HEK293 (cell line): ENCODE measurements at regions not wholly inside any gene's neighbourhood (a gene's known extent, or its start where the extent isn't known, plus 50 kb on each side); places are given as distances from the start of the nearest gene placed in this dataset.

Experiments
- CTCF ChIA-PET: fragments of 350-600 bp; formaldehyde crosslinking; extraction: SDS; loops from one replicate; lab custom pipeline; 2021; ENCODE audit warnings: antibody characterized with exemption; lab: Yijun Ruan, JAX
- POLR2A ChIA-PET: fragments of 300-600 bp; formaldehyde crosslinking; extraction: SDS; loops from one replicate; lab custom pipeline; 2020; ENCODE audit warnings: antibody characterized with exemption, inconsistent platforms; lab: Yijun Ruan, JAX
- H3K27ac ChIP-seq: fragments of 200-500 bp; sonication (Bioruptor generic); 2 replicates; pipeline ENCODE4 v1.5.1; 2014; ENCODE audit warnings: low read depth, low read length, control low read depth, inconsistent platforms; ENCODE audit errors: extremely low read depth
- H3K36me3 ChIP-seq, 2 experiments: fragments of 200-500 bp in 1 of 2; sonication (Bioruptor generic) in 1 of 2; 1 replicate in 1 of 2; 2 replicates in 1 of 2; pipeline ENCODE4 v1.5.1; 2014 to 2017; ENCODE audit warnings: inconsistent platforms in 2 of 2, low read length in 2 of 2; ENCODE audit not compliant: control insufficient read depth in 2 of 2, insufficient read depth in 1 of 2
- H3K4me1 ChIP-seq: fragments of 200-500 bp; sonication (Bioruptor generic); 2 replicates; pipeline ENCODE4 v1.5.1; 2014; ENCODE audit warnings: mild to moderate bottlenecking, low read length, inconsistent platforms; ENCODE audit not compliant: control insufficient read depth, insufficient read depth
- H3K4me3 ChIP-seq: 2 replicates; pipeline ENCODE4 v1.5.1; 2011; ENCODE audit warnings: low read depth, mild to moderate bottlenecking, control low read depth, low read length, moderate library complexity
- H3K9me3 ChIP-seq: fragments of 200-500 bp; sonication (Bioruptor generic); 2 replicates; pipeline ENCODE4 v1.5.1; 2014; ENCODE audit warnings: low read depth, low read length, inconsistent platforms; ENCODE audit not compliant: control insufficient read depth, insufficient read depth
- KLF8 ChIP-seq: fragments of 450-650 bp; formaldehyde crosslinking; IDR thresholded peaks from 2 replicates; pipeline ENCODE4 v1.5.1; 2016; ENCODE audit warnings: missing biosample characterization, missing genetic modification characterization
- PATZ1 ChIP-seq: fragments of 450-650 bp; formaldehyde crosslinking; IDR thresholded peaks from 2 replicates; pipeline ENCODE4 v1.5.1; 2016; ENCODE audit warnings: missing biosample characterization, missing genetic modification characterization
- TRIM28 ChIP-seq: IDR thresholded peaks from 2 replicates; pipeline ENCODE4 v1.6.1; 2011; ENCODE audit warnings: low read length, control low read depth, borderline replicate concordance
- ZBTB49 ChIP-seq: fragments of 450-650 bp; formaldehyde crosslinking; IDR thresholded peaks from 2 replicates; pipeline ENCODE4 v1.5.1; 2016; ENCODE audit warnings: missing biosample characterization, missing genetic modification characterization, low read depth
- ZFHX2 ChIP-seq: fragments of 450-650 bp; formaldehyde crosslinking; conservative IDR thresholded peaks from 2 replicates; pipeline ENCODE4 v1.5.1; 2016; ENCODE audit warnings: missing biosample characterization, missing genetic modification characterization
- ZFP37 ChIP-seq: fragments of 450-650 bp; formaldehyde crosslinking; IDR thresholded peaks from 2 replicates; pipeline ENCODE4 v1.5.1; 2016; ENCODE audit warnings: missing biosample characterization, missing genetic modification characterization
- ZNF114 ChIP-seq: fragments of 450-650 bp; formaldehyde crosslinking; IDR thresholded peaks from 2 replicates; pipeline ENCODE4 v1.5.0; 2017; ENCODE audit warnings: missing biosample characterization, missing genetic modification characterization
- ZNF138 ChIP-seq: fragments of 450-650 bp; formaldehyde crosslinking; IDR thresholded peaks from 2 replicates; pipeline ENCODE4 v1.5.1; 2016; ENCODE audit warnings: missing biosample characterization, missing genetic modification characterization, borderline replicate concordance
- ZNF140 ChIP-seq: fragments of 450-650 bp; formaldehyde crosslinking; IDR thresholded peaks from 2 replicates; pipeline ENCODE4 v1.5.1; 2016; ENCODE audit warnings: missing biosample characterization, missing genetic modification characterization
- ZNF169 ChIP-seq: fragments of 450-650 bp; formaldehyde crosslinking; IDR thresholded peaks from 2 replicates; pipeline ENCODE4 v1.5.1; 2016; ENCODE audit warnings: missing biosample characterization, missing genetic modification characterization
- ZNF184 ChIP-seq: fragments of 450-650 bp; IDR thresholded peaks from 2 replicates; pipeline ENCODE4 v1.5.1; 2018; ENCODE audit warnings: missing biosample characterization, mild to moderate bottlenecking, missing genetic modification characterization
- ZNF223 ChIP-seq: fragments of 450-650 bp; formaldehyde crosslinking; IDR thresholded peaks from 2 replicates; pipeline ENCODE4 v1.5.1; 2016; ENCODE audit warnings: missing biosample characterization, missing genetic modification characterization
- ZNF24 ChIP-seq: fragments of 450-650 bp; formaldehyde crosslinking; IDR thresholded peaks from 2 replicates; pipeline ENCODE4 v1.5.1; 2016; ENCODE audit warnings: missing biosample characterization, missing genetic modification characterization
- ZNF292 ChIP-seq: fragments of 450-650 bp; formaldehyde crosslinking; IDR thresholded peaks from 2 replicates; pipeline ENCODE4 v1.5.1; 2016; ENCODE audit warnings: low read depth, missing biosample characterization, missing genetic modification characterization, borderline replicate concordance
- ZNF324 ChIP-seq: fragments of 450-650 bp; formaldehyde crosslinking; IDR thresholded peaks from 2 replicates; pipeline ENCODE4 v1.5.1; 2016; ENCODE audit warnings: missing biosample characterization, missing genetic modification characterization
- ZNF341 ChIP-seq: fragments of 450-650 bp; formaldehyde crosslinking; IDR thresholded peaks from 2 replicates; pipeline ENCODE4; 2016; ENCODE audit warnings: low read depth, missing biosample characterization, missing genetic modification characterization
- ZNF366 ChIP-seq: fragments of 450-650 bp; formaldehyde crosslinking; conservative IDR thresholded peaks from 2 replicates; pipeline ENCODE4 v1.5.1; 2016; ENCODE audit warnings: missing biosample characterization, missing genetic modification characterization
- ZNF514 ChIP-seq: fragments of 450-650 bp; formaldehyde crosslinking; IDR thresholded peaks from 2 replicates; pipeline ENCODE4 v1.5.1; 2016; ENCODE audit warnings: missing biosample characterization, missing genetic modification characterization
- ZNF544 ChIP-seq: fragments of 450-650 bp; formaldehyde crosslinking; IDR thresholded peaks from 2 replicates; pipeline ENCODE4 v1.5.0; 2017; ENCODE audit warnings: missing biosample characterization, missing genetic modification characterization
- ZNF596 ChIP-seq: fragments of 450-650 bp; IDR thresholded peaks from 2 replicates; pipeline ENCODE4 v1.5.0; 2018; ENCODE audit warnings: missing biosample characterization, mild to moderate bottlenecking, missing genetic modification characterization, moderate library complexity
- ZNF610 ChIP-seq: fragments of 450-650 bp; formaldehyde crosslinking; IDR thresholded peaks from 2 replicates; pipeline ENCODE4 v1.5.1; 2016; ENCODE audit warnings: missing biosample characterization, missing genetic modification characterization, borderline replicate concordance
- ZNF658 ChIP-seq: fragments of 450-650 bp; formaldehyde crosslinking; IDR thresholded peaks from 2 replicates; pipeline ENCODE4; 2016; ENCODE audit warnings: missing biosample characterization, missing genetic modification characterization
- ZNF785 ChIP-seq: fragments of 450-650 bp; formaldehyde crosslinking; IDR thresholded peaks from 2 replicates; pipeline ENCODE4 v1.5.1; 2016; ENCODE audit warnings: missing biosample characterization, missing genetic modification characterization
- ZSCAN23 ChIP-seq: fragments of 450-650 bp; formaldehyde crosslinking; IDR thresholded peaks from 2 replicates; pipeline ENCODE4 v1.5.1; 2016; ENCODE audit warnings: missing biosample characterization, missing genetic modification characterization
- ZSCAN30 ChIP-seq: fragments of 450-650 bp; IDR thresholded peaks from 2 replicates; pipeline ENCODE4 v1.5.1; 2018; ENCODE audit warnings: missing biosample characterization, mild to moderate bottlenecking, missing genetic modification characterization, moderate library complexity
- ZXDB ChIP-seq: fragments of 450-650 bp; formaldehyde crosslinking; IDR thresholded peaks from 2 replicates; pipeline ENCODE4 v1.5.1; 2016; ENCODE audit warnings: missing biosample characterization, missing genetic modification characterization

GRCh38 chr1:4219826-4220225 is 319.8 kb upstream of the C1orf174 start:
- ChIA-PET CTCF (no interaction called here), POLR2A (no interaction called here)
- Histone ChIP-seq H3K4me3 (no peak overlapping the region), H3K27ac (no peak overlapping the region), H3K36me3 (no peaks in the 10 kb centered on the region), H3K4me1 (no peaks in the 10 kb centered on the region), H3K9me3 (no peaks in the 10 kb centered on the region)
- TF ChIP-seq ZNF140 (tag by site-specific recombination) (no peak), ZNF366 (no peak), ZFP37 (tag by site-specific recombination) (no peak), ZNF138 (tag by site-specific recombination) (no peak), KLF8 (tag by site-specific recombination) (no peak), ZBTB49 (no peak), ZNF596 (tag by site-specific recombination) (no peak), ZNF785 (tag by site-specific recombination) (no peak), ZNF24 (tag by site-specific recombination) (no peak), ZNF169 (no peak), ZNF324 (no peak)

- TF ChIP-seq ZNF341 (tag by site-specific recombination), result no peak
- no peak for TF ChIP-seq ZNF544 (tag by site-specific recombination)
- H3K4me1 ChIP-seq, result no peaks in the 10 kb centered on the region
- ChIA-PET CTCF (no interaction called here), POLR2A (no interaction called here)
- no peaks in the 10 kb centered on the region for H3K36me3 ChIP-seq
- H3K4me3 ChIP-seq, result no peak overlapping the region
- no peaks in the 10 kb centered on the region for H3K9me3 ChIP-seq
- no peak overlapping the region for H3K27ac ChIP-seq
Measured at GRCh38 chr1:4220362-4220761, 320.3 kb upstream of the C1orf174 start.

GRCh38 chr1:4221107-4221506 is 321.0 kb upstream of the C1orf174 start:
- H3K27ac ChIP-seq, result no peak overlapping the region
- TF ChIP-seq ZSCAN23 (tag by site-specific recombination) (no peak), ZNF610 (tag by site-specific recombination) (no peak), ZFHX2 (tag by site-specific recombination) (no peak), TRIM28 (no peak)
- TF ChIP-seq, all 188 proteins: peak for 0
- H3K36me3 ChIP-seq, result no peaks in the 10 kb centered on the region
- no peaks in the 10 kb centered on the region for H3K9me3 ChIP-seq
- H3K4me1 ChIP-seq, result no peaks in the 10 kb centered on the region
- no peak overlapping the region for H3K4me3 ChIP-seq
- ChIA-PET CTCF (interaction anchor here (0.6 kb wide), 1 partner anchor 356 kb away, joined by 3 read pairs; no protein-coding TSS in a partner anchor), POLR2A (no interaction called here)

- H3K9me3 ChIP-seq, result no peaks in the 10 kb centered on the region
- no peaks in the 10 kb centered on the region for H3K4me1 ChIP-seq
- H3K4me3 ChIP-seq, result no peak overlapping the region
- no peak overlapping the region for H3K27ac ChIP-seq
- ChIA-PET CTCF (interaction anchor here (0.5 kb wide), 1 partner anchor 452 kb away, joined by 5 read pairs; no protein-coding TSS in a partner anchor), POLR2A (no interaction called here)
- no peaks in the 10 kb centered on the region for H3K36me3 ChIP-seq
- TF ChIP-seq ZNF24 (tag by site-specific recombination) (no peak), ZNF658 (tag by site-specific recombination) (no peak), ZNF184 (tag by site-specific recombination) (no peak), PATZ1 (no peak), ZNF223 (tag by site-specific recombination) (no peak), ZSCAN30 (no peak), ZXDB (no peak), ZNF514 (tag by site-specific recombination) (no peak), ZNF114 (tag by site-specific recombination) (no peak), ZNF292 (tag by site-specific recombination) (no peak)
Measured at GRCh38 chr1:4224684-4225467, 324.8 kb upstream of the C1orf174 start.
